ENCODE measurements at regions not wholly inside any gene's neighbourhood (a gene's known extent, or its start where the extent isn't known, plus 50 kb on each side); places are given as distances from the start of the nearest gene placed in this dataset.

DNA sequence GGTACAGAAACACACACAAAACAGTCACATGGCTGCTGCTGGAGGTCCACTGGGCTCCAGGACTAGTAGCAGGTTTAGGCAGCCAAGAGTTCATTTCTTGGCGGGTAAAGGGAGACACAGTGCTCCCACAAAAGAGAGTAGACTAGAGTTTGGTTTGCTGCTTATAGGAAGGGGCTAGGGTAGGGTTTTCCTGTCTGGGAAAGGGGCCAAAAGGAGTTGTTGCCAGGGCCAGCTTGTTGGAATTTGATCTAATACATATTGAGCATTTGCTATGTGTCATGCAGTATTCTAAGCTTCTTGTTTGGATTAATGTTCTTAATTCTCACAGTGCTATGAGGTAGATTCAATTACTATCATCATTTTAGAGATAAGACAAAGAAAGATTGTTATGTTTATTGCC lies 195.1 kb upstream of the PLET1 start:
- TF ChIP-seq POLR2AphosphoS5 (IDR thresholded peaks at IDR 0.05; ENCODE audit: low read depth, low read length) = no peak
- TF ChIP-seq FOXP2 (optimal IDR thresholded peaks at IDR 0.05; ENCODE audit: borderline replicate concordance, extremely low read depth, extremely low read length, insufficient read depth) = no peak
- no peak for TF ChIP-seq REST (IDR thresholded peaks at IDR 0.05; ENCODE audit: insufficient read depth in 1 of 2, low read depth in 2 of 2, low read length in 2 of 2)
